A673 (cell line): ENCODE measurements at regions not wholly inside any gene's neighbourhood (a gene's known extent, or its start where the extent isn't known, plus 50 kb on each side); places are given as distances from the start of the nearest gene placed in this dataset.

Source experiments
- BruUV-seq: library from RNA; stranded (reverse); fragments of 400-500 nt; replicated peaks from 2 replicates; lab custom pipeline; 2021; lab: Mats Ljungman, UMichigan
- CTCF ChIA-PET: fragments of 300-600 bp; sonication (Branson Sonifier 250); formaldehyde crosslinking; loops from one replicate; lab custom pipeline; 2022; ENCODE audit warnings: antibody characterized with exemption; lab: Charles Lee
- POLR2A ChIA-PET: fragments of 300-600 bp; sonication (Branson Sonifier 250); formaldehyde crosslinking; loops from one replicate; lab custom pipeline; 2022; ENCODE audit warnings: antibody characterized with exemption; ENCODE audit not compliant: low non-redundant PET; lab: Charles Lee
- DNase-seq: peaks from one replicate; pipeline ENCODE4 v3.0.0-alpha.2; 2015; ENCODE audit warnings: low spot score
- H3K27ac ChIP-seq: fragments of 200-600 bp; sonication (generic); 2 replicates; pipeline ENCODE4 v1.5.1; 2016; ENCODE audit warnings: mixed run types, low read depth, mild to moderate bottlenecking, mixed read lengths, antibody characterized with exemption, low read length; ENCODE audit not compliant: poor library complexity, severe bottlenecking
- H3K27me3 ChIP-seq: fragments of 200-600 bp; sonication (generic); replicated peaks from 2 replicates; pipeline ENCODE4 v1.6.1; 2017; ENCODE audit warnings: mixed run types, low read depth, mild to moderate bottlenecking, mixed read lengths, antibody characterized with exemption, low read length; ENCODE audit not compliant: insufficient read depth, poor library complexity
- H3K36me3 ChIP-seq: fragments of 200-600 bp; sonication (generic); 2 replicates; pipeline ENCODE4 v1.6.1; 2016; ENCODE audit warnings: mixed run types, mild to moderate bottlenecking, mixed read lengths, antibody characterized with exemption, low read length; ENCODE audit not compliant: insufficient read depth, poor library complexity, severe bottlenecking
- H3K4me1 ChIP-seq: fragments of 200-600 bp; sonication (generic); 2 replicates; pipeline ENCODE4 v1.6.1; 2017; ENCODE audit warnings: mixed run types, mild to moderate bottlenecking, mixed read lengths, antibody characterized with exemption, low read length; ENCODE audit not compliant: insufficient read depth, poor library complexity, severe bottlenecking
- H3K4me3 ChIP-seq: fragments of 200-600 bp; sonication (generic); 2 replicates; pipeline ENCODE4 v1.5.1; 2016; ENCODE audit warnings: low read depth, mixed run types, mild to moderate bottlenecking, mixed read lengths, low read length; ENCODE audit not compliant: poor library complexity, severe bottlenecking
- H3K9me3 ChIP-seq: fragments of 200-600 bp; sonication (generic); 2 replicates; pipeline ENCODE4 v1.6.1; 2016; ENCODE audit warnings: mixed run types, low read depth, mild to moderate bottlenecking, mixed read lengths, antibody characterized with exemption, low read length; ENCODE audit not compliant: poor library complexity, severe bottlenecking
- EZH2 ChIP-seq: fragments of 200-600 bp; sonication (generic); IDR thresholded peaks from 2 replicates; pipeline ENCODE4 v1.6.1; 2017; ENCODE audit warnings: borderline replicate concordance, low read depth, mild to moderate bottlenecking, mixed read lengths, antibody characterized with exemption, low read length; ENCODE audit not compliant: poor library complexity, severe bottlenecking
- intact Hi-C: fragments of 100-400 bp; cut with micrococcal nuclease; formaldehyde crosslinking; loops from one replicate; pipeline ENCODE4 v1.10.0; 2022; ENCODE audit not compliant: unreplicated experiment
- TF ChIP-seq, protein P1 (sequence below): fragments of 300-800, 200-600 bp; sonication (generic); conservative IDR thresholded peaks from 2 replicates; pipeline ENCODE4 v1.5.1; 2017; ENCODE audit warnings: low read depth, mild to moderate bottlenecking, antibody characterized with exemption, low read length, moderate library complexity, mixed read lengths

DNA sequence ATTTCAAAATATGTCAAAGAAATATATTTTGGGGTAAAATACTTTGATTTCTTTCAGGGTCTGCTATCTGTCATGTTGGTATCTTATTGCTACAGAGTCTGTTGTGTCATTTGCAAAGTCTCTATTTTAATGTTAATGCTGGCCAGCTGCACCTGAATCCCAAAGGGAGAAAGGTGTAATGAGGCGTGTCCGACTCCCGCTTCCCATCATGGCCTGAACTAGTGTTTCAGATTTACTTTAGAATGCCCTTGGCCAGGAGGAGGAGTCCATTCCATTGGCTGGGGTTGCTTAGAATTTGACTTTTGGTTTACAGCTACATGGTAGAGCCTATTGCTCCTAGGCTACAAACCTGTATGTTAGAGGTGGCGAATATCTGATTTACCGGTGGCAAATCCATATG is 69.3 kb downstream of the FAM50B start:
- BruUV-seq = no TSS peak
- H3K27me3 ChIP-seq = no peaks in the 10 kb centered on the region
- CTCF ChIA-PET = no interaction called here
- intact Hi-C loops = no loop called here
- no peak for DNase-seq
- peaks cover 19% of the 10 kb centered on the region for H3K4me1 ChIP-seq
- TF ChIP-seq, protein P1, sequence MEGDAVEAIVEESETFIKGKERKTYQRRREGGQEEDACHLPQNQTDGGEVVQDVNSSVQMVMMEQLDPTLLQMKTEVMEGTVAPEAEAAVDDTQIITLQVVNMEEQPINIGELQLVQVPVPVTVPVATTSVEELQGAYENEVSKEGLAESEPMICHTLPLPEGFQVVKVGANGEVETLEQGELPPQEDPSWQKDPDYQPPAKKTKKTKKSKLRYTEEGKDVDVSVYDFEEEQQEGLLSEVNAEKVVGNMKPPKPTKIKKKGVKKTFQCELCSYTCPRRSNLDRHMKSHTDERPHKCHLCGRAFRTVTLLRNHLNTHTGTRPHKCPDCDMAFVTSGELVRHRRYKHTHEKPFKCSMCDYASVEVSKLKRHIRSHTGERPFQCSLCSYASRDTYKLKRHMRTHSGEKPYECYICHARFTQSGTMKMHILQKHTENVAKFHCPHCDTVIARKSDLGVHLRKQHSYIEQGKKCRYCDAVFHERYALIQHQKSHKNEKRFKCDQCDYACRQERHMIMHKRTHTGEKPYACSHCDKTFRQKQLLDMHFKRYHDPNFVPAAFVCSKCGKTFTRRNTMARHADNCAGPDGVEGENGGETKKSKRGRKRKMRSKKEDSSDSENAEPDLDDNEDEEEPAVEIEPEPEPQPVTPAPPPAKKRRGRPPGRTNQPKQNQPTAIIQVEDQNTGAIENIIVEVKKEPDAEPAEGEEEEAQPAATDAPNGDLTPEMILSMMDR = no peak
- TF ChIP-seq EZH2 = no peak
- H3K9me3 ChIP-seq = no peaks in the 10 kb centered on the region
- H3K4me3 ChIP-seq = no peak overlapping the region
- POLR2A ChIA-PET = no interaction called here
- H3K36me3 ChIP-seq = no peaks in the 10 kb centered on the region
- no peak overlapping the region for H3K27ac ChIP-seq

DNA sequence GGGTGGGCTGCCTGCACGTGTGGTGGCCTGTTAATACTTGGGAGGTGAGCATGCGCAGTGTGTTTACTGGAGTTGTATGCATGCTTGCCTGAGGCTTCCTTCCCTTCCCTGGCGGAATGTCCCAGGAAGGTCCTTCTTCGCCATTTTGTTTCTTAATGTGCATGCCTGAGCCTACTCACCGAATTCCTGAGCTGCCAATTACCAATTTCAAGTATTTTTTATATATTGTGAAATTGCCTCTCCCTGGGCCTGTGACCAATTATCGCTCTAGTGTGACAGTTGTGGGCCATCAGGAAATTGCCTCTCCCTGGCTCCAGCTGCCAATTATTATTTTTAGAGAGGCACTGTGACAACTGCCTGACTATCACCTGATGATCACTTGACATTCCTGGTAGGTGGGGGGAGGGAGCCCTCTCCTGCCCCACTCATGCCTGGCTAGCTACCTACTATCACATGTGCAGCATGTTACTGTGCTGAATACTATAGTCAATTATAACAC is 70.0 kb downstream of the FAM50B start:
- no peak overlapping the region for H3K27ac ChIP-seq
- H3K4me3 ChIP-seq = no peak overlapping the region
- DNase-seq = peak; percentile 83
- H3K36me3 ChIP-seq = no peaks in the 10 kb centered on the region
- intact Hi-C loops = no loop called here
- TF ChIP-seq, protein P1 = no peak
- TF ChIP-seq EZH2 = no peak
- ChIA-PET POLR2A (no interaction called here), CTCF (interaction anchor here (0.6 to 1.3 kb wide), 2 partner anchors 70 to 1121 kb away, joined by 5 to 17 read pairs; partner anchors contain the start of gene FAM50B)
- BruUV-seq = no TSS peak
- H3K9me3 ChIP-seq = no peaks in the 10 kb centered on the region
- H3K4me1 ChIP-seq = peaks cover 16% of the 10 kb centered on the region
- no peaks in the 10 kb centered on the region for H3K27me3 ChIP-seq

DNA sequence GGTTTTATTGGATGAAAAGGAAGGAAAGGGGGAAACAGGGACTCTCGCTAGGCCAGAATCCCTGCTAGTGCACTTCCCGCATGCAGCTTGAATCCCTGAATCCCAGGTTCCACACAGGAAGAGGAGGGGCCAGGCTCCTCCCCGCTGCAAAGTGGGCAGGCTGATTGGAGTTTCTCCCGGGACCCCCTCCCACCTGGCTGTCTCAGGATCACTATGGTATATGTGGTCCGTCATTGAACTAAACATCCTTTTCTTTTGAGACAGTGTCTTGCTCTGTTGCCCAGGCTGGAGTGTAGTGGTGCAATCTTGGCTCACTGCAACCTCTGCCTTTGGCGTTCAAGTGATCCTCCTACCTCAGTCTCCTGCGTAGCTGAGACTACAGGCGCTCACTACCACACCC is 70.7 kb downstream of the FAM50B start:
- no peak for DNase-seq
- TF ChIP-seq EZH2 = no peak
- TF ChIP-seq, protein P1 = no peak
- Histone ChIP-seq H3K9me3 (no peaks in the 10 kb centered on the region), H3K27ac (no peak overlapping the region), H3K27me3 (no peaks in the 10 kb centered on the region), H3K4me3 (no peak overlapping the region), H3K4me1 (peaks cover 16% of the 10 kb centered on the region), H3K36me3 (no peaks in the 10 kb centered on the region)
- no TSS peak for BruUV-seq
- ChIA-PET POLR2A (no interaction called here), CTCF (interaction anchor here (0.6 to 1.3 kb wide), 2 partner anchors 71 to 1122 kb away, joined by 5 to 17 read pairs; partner anchors contain the start of gene FAM50B)
- intact Hi-C loops = no loop called here
